GM19238 (cell line): ENCODE measurements at regions not wholly inside any gene's neighbourhood (a gene's known extent, or its start where the extent isn't known, plus 50 kb on each side); places are given as distances from the start of the nearest gene placed in this dataset.
"Not testable (repeated sequence)": the region's sequence is repeated elsewhere in the genome, so short reads cannot be mapped to it uniquely, and the experiment has no call there.

Experiments
- DNase-seq: peaks from one replicate; pipeline ENCODE4 v3.0.0; 2011; ENCODE audit warnings: low spot score; ENCODE audit not compliant: insufficient read length

DNA sequence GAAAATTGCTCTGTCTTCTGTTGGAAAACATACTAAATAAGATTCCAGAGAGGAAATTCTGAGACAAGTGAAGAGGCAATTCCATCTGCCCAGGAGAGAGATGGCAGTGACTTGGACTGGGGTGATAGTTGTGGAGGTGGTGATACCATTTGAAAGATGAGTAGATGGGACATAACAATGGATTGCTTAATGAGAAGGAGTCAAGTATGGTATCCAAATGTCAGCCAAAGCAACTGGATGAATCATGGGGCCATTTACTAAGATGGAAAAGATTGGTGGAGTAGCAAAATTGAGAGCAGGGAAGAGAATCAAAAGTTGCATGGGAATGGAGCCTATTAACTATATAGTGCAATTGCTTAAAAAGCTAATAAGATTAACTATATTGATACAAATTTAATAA, 222.1 kb downstream of the ETAA1 start:
- DNase-seq: no peak

DNA sequence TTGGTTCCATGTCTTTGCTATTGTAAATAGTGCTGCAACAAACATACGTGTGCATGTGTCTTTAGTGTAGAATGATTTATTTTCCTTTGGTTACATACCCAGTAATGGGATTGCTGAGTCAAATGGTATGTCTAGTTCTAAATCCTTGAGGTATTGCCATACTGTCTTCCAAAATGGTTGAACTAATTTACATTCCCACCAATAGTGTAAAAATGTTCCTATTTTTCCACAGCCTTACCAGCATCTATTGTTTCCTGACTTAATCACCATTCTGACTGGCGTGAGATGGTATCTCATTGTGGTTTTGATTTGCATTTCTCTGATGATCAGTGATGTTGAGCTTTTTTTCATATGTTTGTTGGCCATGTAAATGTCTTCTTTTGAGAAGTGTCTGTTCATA, 226.6 kb downstream of the ETAA1 start:
- DNase-seq: not testable (repeated sequence)

DNA sequence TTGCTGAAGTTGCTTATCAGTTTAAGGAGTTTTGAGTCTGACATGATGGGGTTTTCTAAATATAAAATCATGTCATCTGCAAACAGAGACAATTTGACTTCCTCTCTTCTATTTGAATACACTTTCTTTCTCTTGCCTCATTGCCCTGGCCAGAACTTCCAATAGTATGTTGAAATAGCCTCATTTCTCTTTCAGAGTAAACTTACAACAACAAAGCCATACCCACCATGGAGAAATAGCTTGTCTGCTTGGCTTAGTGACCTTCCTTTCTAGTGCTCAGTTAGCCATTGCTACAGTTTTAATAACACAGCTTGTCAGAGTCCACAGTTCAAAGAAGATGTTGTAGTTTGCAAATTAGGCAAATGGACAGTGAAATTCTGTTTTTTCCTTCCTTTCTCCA, 228.0 kb downstream of the ETAA1 start:
- no peak for DNase-seq

DNA sequence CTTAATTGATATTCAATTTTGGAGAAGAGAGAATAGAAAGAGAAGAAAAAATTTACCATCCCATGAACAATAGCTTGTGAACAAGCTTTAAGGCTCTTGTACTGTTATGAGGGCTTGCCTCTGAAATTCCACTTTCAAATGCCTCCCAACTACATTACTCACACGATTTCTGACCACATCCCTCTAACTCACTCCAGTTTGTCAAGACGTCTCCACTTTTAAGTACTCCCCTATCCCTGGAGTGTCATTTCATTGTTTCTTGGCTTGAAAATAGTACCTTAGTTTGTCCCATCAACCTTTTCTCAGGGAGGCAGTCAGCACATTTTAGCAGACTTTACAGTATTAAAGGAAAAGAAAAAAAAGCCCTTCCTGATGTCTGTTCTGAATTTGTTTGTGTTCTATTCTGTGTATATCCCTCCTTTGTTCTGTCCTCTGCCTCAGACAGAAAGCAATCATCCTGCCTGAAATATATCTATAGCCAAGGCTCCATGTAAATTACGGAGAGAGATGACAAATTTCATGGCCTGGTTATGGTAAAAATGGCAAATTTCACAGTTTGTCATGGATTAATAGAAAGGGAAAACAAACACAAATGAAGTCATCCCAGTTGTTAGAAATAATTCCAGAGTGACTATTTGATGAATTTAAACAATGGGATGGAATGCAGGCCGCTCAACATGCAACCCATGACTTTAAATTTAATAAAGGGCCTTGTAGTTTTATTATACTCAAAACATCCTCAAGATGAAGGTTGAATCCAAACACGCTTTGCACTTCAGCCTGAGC, 228.8 kb downstream of the ETAA1 start:
- no peak for DNase-seq

DNA sequence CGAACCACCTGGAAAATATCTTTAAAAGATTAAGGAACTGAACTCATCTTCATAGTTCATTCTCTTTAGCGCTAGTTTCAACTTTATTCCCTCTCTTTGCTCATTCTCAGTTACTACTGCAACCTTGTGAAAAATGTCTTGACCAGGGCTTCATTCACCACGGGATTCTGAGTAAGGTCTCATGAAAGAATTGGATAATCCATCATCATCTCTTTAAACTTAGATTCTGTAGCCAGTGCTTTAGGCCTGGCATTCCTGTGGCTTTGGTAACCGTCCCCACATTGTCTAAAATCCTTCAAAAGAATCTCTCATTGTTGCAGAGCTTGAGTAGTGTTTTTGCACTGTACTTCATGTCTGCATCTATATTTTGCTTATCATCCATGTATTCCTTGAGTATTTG, 229.5 kb downstream of the ETAA1 start:
- DNase-seq: no peak

DNA sequence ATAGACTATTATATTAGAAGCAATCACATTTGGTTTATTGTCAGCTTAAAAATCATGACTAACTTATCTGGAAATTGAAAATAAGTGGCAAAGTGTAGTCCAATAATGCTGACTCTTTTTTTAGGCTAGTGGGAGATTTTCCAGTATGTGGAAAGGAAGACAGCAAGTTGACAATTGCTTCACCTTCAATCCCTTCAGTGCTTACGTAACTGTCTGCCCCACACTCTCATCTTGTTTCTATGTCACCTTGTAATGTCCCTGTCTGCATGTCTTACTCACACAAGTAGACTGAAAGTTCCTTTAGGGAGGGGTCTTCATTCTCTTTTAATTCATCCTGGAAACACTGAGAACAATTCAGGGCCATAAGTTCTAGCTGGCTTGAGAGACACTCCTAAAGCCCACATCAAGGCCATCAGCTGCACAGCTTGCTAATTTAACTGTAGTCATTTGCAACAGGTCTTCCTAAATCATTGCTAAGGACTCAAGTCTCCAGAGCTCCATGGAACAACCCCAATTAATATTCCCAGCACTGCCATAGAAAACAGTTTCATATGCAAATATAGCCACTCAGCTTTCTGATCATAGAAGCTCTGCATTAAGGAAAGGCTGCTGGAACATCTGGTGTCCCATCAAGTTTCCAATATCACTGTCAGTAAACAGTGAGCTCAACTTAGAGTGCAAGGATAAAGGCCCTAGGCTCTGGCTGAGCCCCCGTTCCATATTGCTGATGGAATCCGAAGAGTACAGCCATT, 230.5 kb downstream of the ETAA1 start:
- no peak for DNase-seq

DNA sequence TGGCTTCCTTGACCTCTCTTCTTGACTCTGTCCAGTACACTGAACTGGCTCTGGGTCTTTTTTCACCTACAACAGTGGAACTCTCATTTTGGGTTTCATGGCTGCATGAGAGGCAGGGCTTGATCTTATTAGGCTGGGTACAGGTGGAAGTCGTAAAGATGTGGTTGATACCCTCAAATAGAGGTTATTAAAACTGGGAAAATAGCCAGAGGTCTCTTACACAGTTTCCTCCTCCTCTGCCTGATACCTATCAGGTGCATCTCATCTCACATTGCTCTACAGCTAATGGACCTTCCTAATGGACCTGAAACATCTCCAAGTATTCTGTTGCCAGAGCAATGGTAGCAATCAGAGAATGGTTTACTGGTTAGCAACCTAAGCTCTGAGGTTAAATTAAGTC, 231.8 kb downstream of the ETAA1 start:
- no peak for DNase-seq

DNA sequence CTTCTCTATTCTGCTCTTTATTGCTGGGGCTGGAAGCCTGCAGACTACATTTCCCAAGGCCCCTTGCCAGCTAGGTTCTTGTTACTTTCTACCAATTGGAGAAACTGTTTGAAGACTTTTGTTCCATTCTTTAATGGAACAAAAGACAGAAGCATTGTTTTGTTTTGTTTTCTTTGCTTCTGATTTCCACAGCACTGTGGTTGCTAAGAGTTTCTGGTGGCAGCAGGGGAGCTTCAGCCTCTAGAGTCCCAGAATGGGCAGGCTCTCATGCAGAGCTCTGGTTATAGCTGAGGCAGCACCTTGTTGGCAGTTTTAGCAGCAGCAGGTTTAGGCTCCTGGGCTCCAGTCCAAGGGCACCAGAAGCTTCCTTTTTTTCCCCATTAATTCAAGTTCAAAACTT, 234.3 kb downstream of the ETAA1 start:
- DNase-seq: no peak

DNA sequence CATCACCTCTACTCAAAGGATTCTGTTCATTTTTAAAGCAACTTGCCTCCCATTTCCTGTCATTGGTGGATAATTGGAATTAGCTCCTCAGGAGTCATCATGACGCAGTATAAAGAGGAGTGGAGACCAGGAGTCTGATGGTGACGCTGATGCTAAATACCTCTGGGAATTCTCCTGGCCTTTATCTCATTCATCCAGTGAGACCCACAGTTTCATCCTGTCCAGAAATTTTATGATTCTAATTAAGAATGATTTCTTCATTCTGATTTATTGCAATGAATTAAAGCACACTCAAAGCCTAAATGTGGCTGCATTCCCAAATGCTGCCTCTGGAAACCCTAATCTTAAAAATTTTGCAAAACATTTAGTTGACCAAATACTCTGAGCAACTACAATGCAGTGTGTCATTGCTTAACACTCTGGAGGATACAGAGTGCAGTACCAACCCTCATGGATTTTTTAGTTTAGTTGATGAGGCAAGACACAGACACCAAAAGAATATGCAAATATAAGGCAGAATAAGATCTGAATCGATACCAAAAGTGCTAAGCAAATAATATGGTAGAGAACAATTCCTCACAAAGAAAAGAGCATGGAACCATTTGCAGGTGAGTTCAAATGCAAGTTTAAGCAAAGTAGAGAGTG, 236.2 kb downstream of the ETAA1 start:
- DNase-seq: no peak

DNA sequence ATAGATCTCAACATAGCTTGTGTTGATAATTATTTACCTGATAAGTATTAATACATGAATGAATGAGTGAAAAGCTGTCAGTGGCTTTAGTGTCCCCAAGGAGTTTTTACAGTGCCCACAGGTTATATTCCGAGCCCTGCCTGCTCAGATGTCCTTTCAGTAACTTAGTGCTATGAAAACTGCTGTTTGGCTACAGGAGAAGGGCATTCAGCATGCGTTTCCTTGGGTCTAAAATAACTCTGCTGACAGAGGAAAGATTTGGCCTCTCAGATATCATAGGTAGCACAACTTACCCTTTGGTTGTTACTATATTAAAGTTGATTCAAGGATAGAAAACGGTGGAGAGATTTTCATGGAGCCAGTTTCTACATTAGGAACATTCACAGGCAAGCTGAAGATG, 241.0 kb downstream of the ETAA1 start:
- DNase-seq: no peak

DNA sequence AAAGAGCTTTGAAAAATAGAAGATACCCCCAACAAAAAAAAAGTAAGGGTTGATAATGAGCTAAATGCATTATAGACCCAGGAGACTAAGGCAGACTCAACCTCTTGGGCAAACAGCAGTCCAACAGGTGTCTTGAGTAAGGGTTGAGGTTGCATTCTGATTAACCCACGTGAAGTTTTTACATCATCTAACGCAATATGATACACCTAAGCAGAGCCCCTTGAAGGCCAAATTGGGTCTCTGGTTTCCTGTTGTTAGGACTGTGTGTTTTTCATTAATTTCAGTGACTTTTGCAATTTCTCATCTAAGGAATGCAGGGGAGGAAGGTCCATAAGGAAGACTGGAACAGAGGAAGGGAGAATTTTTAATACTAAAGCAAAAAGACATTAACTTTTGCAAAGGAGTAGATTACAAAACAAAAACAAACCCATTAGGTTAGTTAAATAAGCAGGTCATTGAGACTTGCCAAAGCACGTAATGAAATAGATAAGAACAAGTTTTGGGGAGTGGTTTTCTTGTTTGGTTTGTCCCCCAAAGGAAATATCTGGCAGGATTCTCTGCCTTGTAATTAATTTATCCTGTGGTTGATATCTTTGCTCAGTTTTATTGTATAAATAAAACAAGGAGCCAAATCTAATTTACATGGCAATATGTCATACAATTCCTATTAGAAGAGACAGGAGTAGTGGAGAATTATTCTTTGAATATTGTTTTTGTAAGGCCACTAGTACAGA, 244.3 kb downstream of the ETAA1 start:
- no peak for DNase-seq

DNA sequence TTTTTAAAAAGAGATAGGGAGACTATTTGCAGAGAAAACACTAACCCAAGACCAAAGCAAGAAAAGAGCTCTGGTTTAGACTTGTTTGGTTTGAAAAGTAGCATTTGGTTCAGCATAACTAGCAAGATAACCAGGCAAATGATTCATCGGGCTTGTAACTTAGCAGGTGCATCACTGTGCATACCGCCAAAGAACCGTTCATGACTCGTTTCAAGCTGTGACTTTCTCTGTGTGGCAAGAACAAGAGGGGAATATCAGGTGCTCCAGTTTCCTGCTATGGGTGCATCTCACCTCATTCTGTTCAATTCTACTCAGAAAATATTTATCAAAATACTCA, 244.9 kb downstream of the ETAA1 start:
- no peak for DNase-seq

DNA sequence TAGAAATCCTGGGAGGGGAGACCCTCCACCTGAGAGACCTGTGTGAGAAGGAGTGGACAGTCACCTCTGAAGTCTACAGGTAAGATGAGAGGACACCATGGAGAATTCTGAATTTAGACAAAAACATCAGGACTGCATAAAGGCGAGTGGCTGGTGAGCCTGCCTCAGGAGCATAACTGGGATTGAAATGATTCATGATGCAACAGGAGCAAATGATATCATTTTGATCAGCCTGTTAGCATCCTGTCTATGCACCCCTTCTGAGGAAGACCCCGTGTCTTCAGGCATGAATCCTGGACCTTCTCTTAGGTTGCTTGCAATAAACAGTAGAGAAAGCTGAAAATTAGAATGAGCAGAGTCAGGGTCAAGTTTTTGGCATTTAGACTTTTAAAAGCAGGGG, 245.8 kb downstream of the ETAA1 start:
- no peak for DNase-seq

DNA sequence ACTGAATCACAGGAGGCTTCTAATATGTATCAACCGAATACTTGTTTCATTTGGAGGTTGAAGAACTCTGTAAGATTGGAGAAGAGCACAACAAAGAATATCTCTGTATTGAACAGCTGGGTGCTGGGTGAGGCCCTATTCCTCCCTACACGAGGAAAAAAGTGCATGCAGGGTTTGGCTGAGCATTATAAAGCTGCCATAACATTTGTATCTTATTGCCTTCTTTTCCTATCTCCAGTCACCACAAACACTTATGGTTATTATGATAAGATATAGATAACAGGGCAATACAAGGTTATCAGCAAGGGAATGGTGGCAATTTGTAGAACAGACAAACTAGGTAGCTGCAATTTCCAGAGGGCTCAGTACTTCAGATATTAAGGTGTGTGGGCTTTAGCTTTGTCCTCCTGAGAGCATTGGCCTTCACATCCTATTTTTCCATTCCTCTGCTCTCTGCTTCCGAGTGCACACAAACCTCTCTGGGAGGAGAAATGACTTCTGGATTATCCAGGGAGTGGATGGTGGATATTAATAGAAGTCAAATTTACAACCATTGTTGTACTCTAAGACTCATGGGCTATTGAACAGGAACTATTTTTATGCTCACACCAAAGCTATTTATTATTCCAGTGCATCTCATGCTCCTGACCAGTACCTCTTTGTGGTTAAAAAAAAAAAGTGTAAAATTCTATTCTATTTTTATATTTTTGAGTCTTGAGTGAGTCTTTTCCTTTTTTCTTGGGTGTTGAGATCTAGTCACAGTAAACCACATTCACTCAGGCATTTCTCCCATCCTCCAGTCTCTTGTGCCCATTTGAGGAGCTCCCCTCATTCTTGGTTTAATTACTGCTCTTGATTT, 248.4 kb downstream of the ETAA1 start:
- no peak for DNase-seq

DNA sequence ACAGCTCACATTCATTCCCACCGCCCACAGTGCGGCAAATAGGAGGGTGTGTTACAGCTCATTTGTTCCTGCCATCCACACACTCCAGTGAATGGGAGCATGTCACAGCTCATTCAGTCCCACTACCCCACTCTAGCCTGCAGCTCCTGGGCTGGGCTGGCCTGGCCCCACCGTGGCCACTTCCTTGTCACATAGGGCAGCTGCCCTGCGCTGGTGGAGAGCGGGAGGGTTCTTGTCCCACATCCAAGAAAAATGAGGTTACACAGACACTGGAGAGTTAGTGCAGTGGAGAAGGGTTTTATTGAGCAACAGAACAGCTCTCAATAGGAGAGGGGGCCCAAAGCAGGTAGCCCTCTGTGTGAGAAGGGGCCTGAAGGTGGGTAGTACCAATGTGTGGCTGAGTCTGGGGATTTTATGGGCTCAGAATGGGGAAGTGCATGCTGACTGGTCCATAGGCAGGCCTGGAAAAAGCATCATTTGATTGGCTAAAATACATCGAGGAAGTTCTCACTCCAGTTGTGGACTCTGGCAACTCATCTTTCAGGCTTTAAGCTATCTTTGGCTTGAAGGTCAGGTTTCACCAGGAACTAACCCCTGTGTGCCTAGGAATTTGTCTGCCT, 249.7 kb downstream of the ETAA1 start:
- no peak for DNase-seq

DNA sequence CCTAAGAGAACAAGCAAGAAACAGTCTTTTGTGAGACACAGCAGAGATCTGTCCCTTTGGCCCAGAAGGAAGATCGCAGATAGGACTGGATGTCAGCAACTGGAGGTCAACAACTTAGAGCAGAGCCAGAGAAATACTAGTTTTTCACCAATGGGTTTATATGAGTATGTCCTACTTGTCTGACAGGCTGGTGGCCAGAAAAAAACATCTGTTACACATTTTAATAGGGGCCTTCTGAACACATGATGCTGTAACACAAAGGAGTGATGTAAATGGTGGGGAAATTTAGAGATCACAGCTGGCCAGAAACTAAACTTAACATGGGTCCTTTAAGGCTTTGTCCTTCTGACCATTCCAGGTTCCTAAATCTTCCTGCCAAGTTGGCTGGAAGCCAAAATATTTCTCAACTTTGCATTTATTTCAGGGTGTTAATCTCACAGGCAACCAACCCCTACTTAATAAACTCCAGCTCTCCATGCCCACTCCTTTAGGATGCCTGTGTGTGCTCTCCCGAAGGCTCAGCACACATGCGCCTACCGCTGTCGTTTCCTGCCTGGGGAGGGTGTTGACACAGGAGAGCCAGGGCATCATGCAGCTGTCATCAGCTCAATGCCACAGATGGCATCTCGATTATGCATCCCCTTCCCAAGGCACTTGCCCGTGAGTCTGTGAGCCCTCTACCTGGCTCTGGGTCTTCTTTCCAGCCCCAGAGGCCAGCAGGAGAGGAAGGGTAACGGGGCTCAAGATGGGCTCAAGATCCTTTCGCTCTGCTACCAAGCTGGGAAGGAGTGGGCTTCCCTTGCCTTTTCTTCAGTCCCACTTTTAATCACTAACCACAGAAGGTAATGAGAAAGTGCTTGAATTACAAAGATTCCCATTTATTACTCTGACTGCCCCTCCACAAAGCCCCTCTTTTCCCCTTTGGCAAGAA, 252.5 kb downstream of the ETAA1 start:
- DNase-seq: no peak

DNA sequence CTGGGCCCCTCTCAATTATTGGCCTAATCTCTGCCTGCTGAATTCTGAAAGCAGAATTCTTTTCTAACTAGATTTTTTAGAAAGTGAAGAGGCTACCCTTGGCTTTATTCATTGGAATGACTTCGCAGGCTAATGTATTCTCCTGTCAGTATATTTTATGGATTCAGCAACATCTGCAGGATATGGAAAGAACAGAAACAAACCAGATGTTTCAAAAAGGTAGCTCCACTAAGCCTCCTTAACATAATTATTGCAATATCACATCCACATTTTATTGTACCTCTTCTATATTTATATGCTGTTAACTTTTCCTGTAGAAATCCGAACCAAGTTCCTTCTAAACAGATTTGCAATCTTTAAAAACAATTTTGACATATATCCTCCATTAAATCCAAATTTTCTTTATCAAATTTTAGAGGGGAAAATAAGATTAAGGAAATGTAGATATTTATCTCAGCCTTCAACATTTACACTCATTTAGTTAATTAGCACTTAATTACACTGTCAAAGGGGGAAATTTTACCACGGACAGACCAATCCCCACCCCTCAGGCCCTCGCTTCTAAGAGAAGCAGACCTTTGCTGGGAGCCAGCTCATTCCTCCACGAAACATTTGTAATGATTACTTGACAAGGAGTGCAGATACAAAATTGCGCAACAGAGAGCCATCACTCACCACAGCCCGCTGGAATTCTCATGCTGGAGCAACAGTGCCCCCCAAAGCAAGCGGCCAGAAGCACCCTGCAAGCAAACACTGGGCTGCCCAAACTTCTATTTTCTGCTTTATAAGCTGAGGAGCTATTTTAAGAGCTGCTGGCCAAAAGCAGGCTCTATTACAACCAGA, 253.4 kb downstream of the ETAA1 start:
- DNase-seq: no peak

DNA sequence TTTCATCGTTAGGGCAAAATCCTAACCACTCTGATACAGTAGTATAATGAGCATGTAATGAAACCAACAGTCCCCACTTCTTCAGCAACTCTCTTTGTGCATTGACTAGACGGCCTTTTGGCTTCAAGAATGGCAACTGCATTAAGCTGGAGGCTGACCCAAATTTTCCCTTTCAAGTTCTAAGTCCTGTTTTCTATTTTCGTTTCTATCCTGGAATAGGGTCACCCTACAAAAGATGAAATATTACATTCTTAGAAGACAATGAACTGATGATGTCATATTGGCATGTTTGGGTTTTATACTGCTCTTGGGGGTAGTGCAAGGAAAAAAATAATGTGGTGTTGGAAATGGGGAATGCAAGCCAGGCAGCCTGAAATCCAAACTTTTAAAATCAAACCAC, 254.4 kb downstream of the ETAA1 start:
- DNase-seq: no peak

DNA sequence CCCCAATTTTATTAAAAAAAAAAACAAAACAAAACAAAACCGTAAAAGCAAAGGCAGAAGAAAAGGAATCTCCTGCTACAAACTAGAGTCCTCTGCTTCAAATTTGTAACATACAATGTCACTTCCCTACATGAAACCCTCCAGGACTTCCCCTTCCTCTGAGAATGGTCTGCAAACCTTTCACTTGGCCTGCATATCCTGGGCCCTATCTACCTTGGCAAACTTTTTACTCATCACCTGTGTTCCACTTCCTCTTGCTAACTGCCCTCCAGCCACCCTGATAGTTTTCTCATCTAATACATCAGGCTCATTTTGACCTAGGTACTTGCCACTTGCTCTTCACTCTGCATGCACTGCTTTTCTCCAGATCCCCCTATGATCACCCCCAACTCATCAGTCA, 255.5 kb downstream of the ETAA1 start:
- DNase-seq: no peak
